ENCODE measurements at regions not wholly inside any gene's neighbourhood (a gene's known extent, or its start where the extent isn't known, plus 50 kb on each side); places are given as distances from the start of the nearest gene placed in this dataset.
A peak's percentile ranks its signal among the peaks of the same experiment; 100 is the strongest.

GRCh38 chr6:168369786-168370185 lies 50.2 kb upstream of the DACT2 start:
- Mint-ChIP-seq H3K9me3 (peaks cover 0 to 3% of the 10 kb centered on the region in 2 donors), H3K4me1 (no peaks in the 10 kb centered on the region), H3K27ac (no peak overlapping the region), H3K36me3 (no peaks in the 10 kb centered on the region), H3K4me3 (no peak overlapping the region), H3K27me3 (peaks cover 7 to 18% of the 10 kb centered on the region in 2 donors)
- ATAC-seq (replicated peaks) (no peak), DNase-seq (no peak)

GRCh38 chr6:168370310-168370991 lies 50.9 kb upstream of the DACT2 start:
- Mint-ChIP-seq H3K9me3 (peaks cover 0 to 3% of the 10 kb centered on the region in 2 donors), H3K27ac (no peak overlapping the region), H3K36me3 (no peaks in the 10 kb centered on the region), H3K27me3 (peaks cover 7 to 18% of the 10 kb centered on the region in 2 donors), H3K4me3 (no peak overlapping the region), H3K4me1 (no peaks in the 10 kb centered on the region)
- ATAC-seq (replicated peaks): peak; percentile 80 to 81
- DNase-seq: peak; percentile 7

- Mint-ChIP-seq H3K27me3 (peaks cover 7 to 18% of the 10 kb centered on the region in 2 donors), H3K36me3 (no peaks in the 10 kb centered on the region), H3K9me3 (peaks cover 0 to 1% of the 10 kb centered on the region in 2 donors), H3K4me3 (no peak overlapping the region), H3K27ac (no peak overlapping the region), H3K4me1 (no peaks in the 10 kb centered on the region)
- no peak for DNase-seq
- ATAC-seq (replicated peaks): no peak
Measured at GRCh38 chr6:168371185-168371584, 51.6 kb upstream of the DACT2 start.

- ATAC-seq (replicated peaks) (no peak), DNase-seq (no peak)
- Mint-ChIP-seq H3K9me3 (no peaks in the 10 kb centered on the region), H3K4me1 (no peaks in the 10 kb centered on the region), H3K4me3 (no peak overlapping the region), H3K27me3 (peaks cover 7 to 18% of the 10 kb centered on the region in 2 donors), H3K27ac (no peak overlapping the region), H3K36me3 (no peaks in the 10 kb centered on the region)
Measured at GRCh38 chr6:168371618-168371980, 52.0 kb upstream of the DACT2 start.

- H3K9me3 Mint-ChIP-seq: no peaks in the 10 kb centered on the region
- DNase-seq: no peak
- H3K4me3 Mint-ChIP-seq: no peak overlapping the region
- H3K4me1 Mint-ChIP-seq: no peaks in the 10 kb centered on the region
- H3K27ac Mint-ChIP-seq: no peak overlapping the region
- no peak for ATAC-seq (replicated peaks)
- no peaks in the 10 kb centered on the region for H3K36me3 Mint-ChIP-seq
- peaks cover 7 to 18% of the 10 kb centered on the region in 2 donors for H3K27me3 Mint-ChIP-seq
Measured at GRCh38 chr6:168371981-168372711, 52.6 kb upstream of the DACT2 start.

- H3K27ac Mint-ChIP-seq: no peak overlapping the region
- ATAC-seq (replicated peaks): no peak
- no peaks in the 10 kb centered on the region for H3K4me1 Mint-ChIP-seq
- H3K4me3 Mint-ChIP-seq: no peak overlapping the region
- peaks cover 3 to 12% of the 10 kb centered on the region in 2 donors for H3K27me3 Mint-ChIP-seq
- H3K9me3 Mint-ChIP-seq: peaks cover 0 to 2% of the 10 kb centered on the region in 2 donors
- no peaks in the 10 kb centered on the region for H3K36me3 Mint-ChIP-seq
- no peak for DNase-seq
Measured at GRCh38 chr6:168372889-168373288, 53.3 kb upstream of the DACT2 start.

- H3K4me1 Mint-ChIP-seq: no peaks in the 10 kb centered on the region
- DNase-seq (no peak), ATAC-seq (replicated peaks) (no peak)
- no peaks in the 10 kb centered on the region for H3K36me3 Mint-ChIP-seq
- H3K27ac Mint-ChIP-seq: no peak overlapping the region
- no peak overlapping the region for H3K4me3 Mint-ChIP-seq
- peaks cover 0 to 2% of the 10 kb centered on the region in 2 donors for H3K9me3 Mint-ChIP-seq
- H3K27me3 Mint-ChIP-seq: peaks cover 3 to 12% of the 10 kb centered on the region in 2 donors
Measured at GRCh38 chr6:168373389-168373788, 53.8 kb upstream of the DACT2 start.

GRCh38 chr6:168374051-168374502 lies 54.5 kb upstream of the DACT2 start:
- Mint-ChIP-seq H3K27ac (no peak overlapping the region), H3K9me3 (peaks cover 0 to 2% of the 10 kb centered on the region in 2 donors), H3K27me3 (peaks cover under 1 to 8% of the 10 kb centered on the region in 2 donors), H3K36me3 (no peaks in the 10 kb centered on the region), H3K4me1 (no peaks in the 10 kb centered on the region), H3K4me3 (no peak overlapping the region)
- DNase-seq (no peak), ATAC-seq (replicated peaks) (no peak)

- peaks cover 0 to 5% of the 10 kb centered on the region in 2 donors for H3K27me3 Mint-ChIP-seq
- no peak for DNase-seq
- no peak for ATAC-seq (replicated peaks)
- H3K9me3 Mint-ChIP-seq: peaks cover 0 to 2% of the 10 kb centered on the region in 2 donors
- no peaks in the 10 kb centered on the region for H3K36me3 Mint-ChIP-seq
- no peak overlapping the region for H3K4me3 Mint-ChIP-seq
- no peak overlapping the region for H3K27ac Mint-ChIP-seq
- H3K4me1 Mint-ChIP-seq: no peaks in the 10 kb centered on the region
Measured at GRCh38 chr6:168374541-168375071, 55.0 kb upstream of the DACT2 start.

GRCh38 chr6:168376120-168376519 lies 56.5 kb upstream of the DACT2 start:
- no peak overlapping the region for H3K4me3 Mint-ChIP-seq
- no peak for DNase-seq
- no peaks in the 10 kb centered on the region for H3K27me3 Mint-ChIP-seq
- ATAC-seq (replicated peaks): no peak
- H3K4me1 Mint-ChIP-seq: no peaks in the 10 kb centered on the region
- no peaks in the 10 kb centered on the region for H3K36me3 Mint-ChIP-seq
- H3K9me3 Mint-ChIP-seq: peaks cover 4 to 6% of the 10 kb centered on the region in 2 donors
- no peak overlapping the region for H3K27ac Mint-ChIP-seq

- Mint-ChIP-seq H3K9me3 (peaks cover 4 to 6% of the 10 kb centered on the region in 2 donors), H3K4me1 (no peaks in the 10 kb centered on the region), H3K27me3 (no peaks in the 10 kb centered on the region), H3K36me3 (no peaks in the 10 kb centered on the region), H3K27ac (no peak overlapping the region), H3K4me3 (no peak overlapping the region)
- DNase-seq: no peak
- no peak for ATAC-seq (replicated peaks)
Measured at GRCh38 chr6:168376811-168377483, 57.4 kb upstream of the DACT2 start.

GRCh38 chr6:168377484-168377855 lies 57.9 kb upstream of the DACT2 start:
- H3K36me3 Mint-ChIP-seq: no peaks in the 10 kb centered on the region
- H3K9me3 Mint-ChIP-seq: peaks cover 4 to 6% of the 10 kb centered on the region in 2 donors
- no peak for ATAC-seq (replicated peaks)
- no peaks in the 10 kb centered on the region for H3K27me3 Mint-ChIP-seq
- H3K4me3 Mint-ChIP-seq: no peak overlapping the region
- H3K27ac Mint-ChIP-seq: no peak overlapping the region
- no peak for DNase-seq
- H3K4me1 Mint-ChIP-seq: no peaks in the 10 kb centered on the region

GRCh38 chr6:168377856-168378832 lies 58.6 kb upstream of the DACT2 start:
- peaks cover 4 to 6% of the 10 kb centered on the region in 2 donors for H3K9me3 Mint-ChIP-seq
- DNase-seq: no peak
- no peak for ATAC-seq (replicated peaks)
- H3K36me3 Mint-ChIP-seq: no peaks in the 10 kb centered on the region
- no peaks in the 10 kb centered on the region for H3K4me1 Mint-ChIP-seq
- no peak overlapping the region for H3K4me3 Mint-ChIP-seq
- no peaks in the 10 kb centered on the region for H3K27me3 Mint-ChIP-seq
- H3K27ac Mint-ChIP-seq: no peak overlapping the region
